Left cardiac atrium (tissue), 4 donors: ENCODE measurements at regions not wholly inside any gene's neighbourhood (a gene's known extent, or its start where the extent isn't known, plus 50 kb on each side); places are given as distances from the start of the nearest gene placed in this dataset.
"Not testable (repeated sequence)": the region's sequence is repeated elsewhere in the genome, so short reads cannot be mapped to it uniquely, and the experiment has no call there.

Experiments used
- ATAC-seq, 2 donors: fragments of 200-7000 bp; cut with Tn5 transposase; one replicate each; pipeline ENCODE4 v1.9.1; 2020; ENCODE audit warnings: mild to moderate bottlenecking in 2 of 2, moderate library complexity in 2 of 2
- DNase-seq: peaks from one replicate; pipeline ENCODE4 v3.0.0-alpha.2; 2020
- intact Hi-C, 2 donors: fragments of 100-400 bp; cut with DNase I; formaldehyde crosslinking; loops; one replicate each; pipeline versions ENCODE4 v1.14.1 to v1.15.1; 2022 to 2023
- donor health status: DM: no; HTN: yes; CAD: no.
- donor health status: DM: no; HTN: yes; CAD: no; lungs with severe emphysema.
- donor health status: DM: yes; HTN: yes; CAD: no.
- donor health status: Dilated cardiomyopathy.

DNA sequence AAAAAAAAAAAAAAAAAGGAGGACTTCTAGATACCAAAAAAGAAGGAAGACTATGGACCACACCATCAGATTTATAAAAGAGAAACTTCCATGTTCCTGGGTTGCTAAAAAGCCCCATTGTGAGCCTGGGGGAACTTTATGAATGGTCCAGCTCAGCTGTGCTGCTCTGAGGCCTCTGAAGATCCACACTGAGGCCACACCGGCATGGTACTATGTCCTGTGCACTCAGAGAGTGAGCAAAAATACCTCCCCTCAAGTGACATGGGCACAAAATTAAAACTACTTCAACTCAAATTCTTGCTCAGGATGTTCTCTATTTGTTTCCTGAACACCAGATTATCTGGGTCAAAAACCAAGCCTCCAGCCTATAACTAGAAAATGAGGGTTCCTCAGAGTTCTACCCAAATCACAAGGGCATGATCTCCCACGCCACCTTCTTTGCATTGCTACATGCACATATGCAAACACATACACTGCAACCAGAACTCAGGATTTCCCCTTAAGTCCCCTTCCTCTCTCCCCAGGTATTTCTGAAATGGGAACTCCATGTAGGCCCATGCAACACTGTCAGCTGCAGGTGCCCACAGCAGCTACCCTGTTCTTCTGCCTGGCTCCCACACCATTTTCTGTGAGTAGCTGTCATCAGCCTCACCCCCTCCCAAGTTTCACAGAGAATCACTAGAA is 94.4 kb downstream of the SH3GLB1 start:
- no peak for DNase-seq
- intact Hi-C loops = no loop called here
- no peak for ATAC-seq

- DNase-seq, ATAC-seq, intact Hi-C loops: not testable (repeated sequence)
Observed at GRCh38 chr1:86803641-86804040, 99.3 kb downstream of the SH3GLB1 start.

GRCh38 chr1:86805898-86806519 is 101.6 kb downstream of the SH3GLB1 start:
- ATAC-seq, DNase-seq, intact Hi-C loops: not testable (repeated sequence)

DNA sequence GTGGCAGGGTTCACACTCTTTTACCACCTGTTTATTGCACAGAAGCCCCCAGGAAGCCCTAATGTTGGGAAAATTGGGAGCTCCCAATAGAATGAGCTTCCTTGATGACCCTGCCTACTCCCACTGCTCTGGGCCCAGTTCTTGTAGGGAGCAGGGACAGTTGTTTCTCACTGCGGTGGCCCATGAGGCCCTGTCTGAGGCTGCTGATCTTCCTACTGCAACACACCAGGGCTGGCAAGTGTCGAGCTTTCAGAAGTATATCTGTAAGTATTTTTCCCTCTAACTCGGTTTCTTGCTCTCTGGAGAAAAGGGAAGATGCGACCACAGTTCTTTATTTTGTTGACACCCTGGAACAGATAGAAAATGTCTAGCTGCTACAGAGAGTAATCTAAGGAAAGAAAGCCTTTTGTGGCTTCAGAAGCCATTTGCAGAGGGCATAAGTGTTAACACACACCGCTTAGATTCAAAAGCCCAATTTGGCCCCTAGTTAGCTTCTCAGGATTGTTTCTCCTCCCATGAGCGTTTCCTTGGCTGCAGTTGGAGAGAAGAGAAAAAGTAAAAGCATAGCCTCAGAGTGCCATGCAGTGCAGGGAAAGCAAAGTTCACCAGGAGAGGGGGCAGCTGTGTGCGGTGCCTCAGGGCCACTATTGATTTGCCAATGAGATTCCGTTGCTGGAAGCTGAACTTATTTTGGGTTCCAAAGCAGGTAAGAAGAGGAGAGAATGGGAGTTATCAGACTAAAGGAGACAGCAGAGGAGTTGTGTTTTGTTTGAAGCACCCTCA is 102.6 kb downstream of the SELENOF start:
- no peak for DNase-seq
- ATAC-seq = peak in 1 of 2 donors; percentile 55
- intact Hi-C loops = no loop called here

- intact Hi-C loops = no loop called here
- no peak for ATAC-seq
Observed at GRCh38 chr1:86812286-86812685, 101.6 kb downstream of the SELENOF start.

More at GRCh38 chr1:86812286-86812685, 101.6 kb downstream of the SELENOF start:
- no peak for DNase-seq
